ENCODE measurements at regions not wholly inside any gene's neighbourhood (a gene's known extent, or its start where the extent isn't known, plus 50 kb on each side); places are given as distances from the start of the nearest gene placed in this dataset.

DNA sequence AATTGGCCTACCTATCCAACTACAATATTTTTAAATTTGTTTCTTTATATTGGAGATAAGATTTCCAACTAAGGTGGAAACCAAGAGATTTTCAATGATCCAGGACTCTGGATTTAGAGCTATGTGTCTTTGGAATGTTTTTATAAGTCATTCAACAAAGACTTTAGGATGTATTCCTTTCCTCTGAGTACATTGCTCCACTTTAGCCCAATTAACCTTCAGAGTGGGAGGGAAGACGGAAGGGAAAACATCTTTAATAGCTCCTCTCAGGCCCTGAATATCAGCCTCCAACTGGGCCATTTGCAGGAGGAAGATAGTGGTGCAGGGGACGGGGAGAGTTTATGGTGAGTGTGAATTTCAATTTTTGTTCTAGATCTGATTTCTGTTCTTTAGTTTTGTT is 239.2 kb downstream of the PIK3R1 start:
- ChIA-PET POLR2A (ENCODE audit: low non-redundant PET) (no interaction called here), CTCF (interaction anchor here (0.7 kb wide), 1 partner anchor 195 kb away, joined by 7 read pairs; no protein-coding TSS in a partner anchor)
- Histone ChIP-seq H3K9me3 (ENCODE audit: low read depth, low read length, poor library complexity, severe bottlenecking) (no peaks in the 10 kb centered on the region), H3K4me1 (ENCODE audit: insufficient read depth, low read length, poor library complexity, severe bottlenecking) (peaks cover 5% of the 10 kb centered on the region), H3K27ac (ENCODE audit: low read depth, low read length, poor library complexity, severe bottlenecking) (no peak overlapping the region), H3K36me3 (ENCODE audit: insufficient read depth, low read length, poor library complexity, severe bottlenecking) (no peaks in the 10 kb centered on the region), H3K4me3 (ENCODE audit: low read depth, low read length, poor library complexity, severe bottlenecking) (no peak overlapping the region), H3K27me3 (replicated peaks; ENCODE audit: insufficient read depth, low read depth, low read length, poor library complexity) (no peaks in the 10 kb centered on the region)
- no peak for TF ChIP-seq EZH2 (IDR thresholded peaks at IDR 0.05; ENCODE audit: borderline replicate concordance, low read depth, low read length, poor library complexity, severe bottlenecking)
- TF ChIP-seq, protein P1, sequence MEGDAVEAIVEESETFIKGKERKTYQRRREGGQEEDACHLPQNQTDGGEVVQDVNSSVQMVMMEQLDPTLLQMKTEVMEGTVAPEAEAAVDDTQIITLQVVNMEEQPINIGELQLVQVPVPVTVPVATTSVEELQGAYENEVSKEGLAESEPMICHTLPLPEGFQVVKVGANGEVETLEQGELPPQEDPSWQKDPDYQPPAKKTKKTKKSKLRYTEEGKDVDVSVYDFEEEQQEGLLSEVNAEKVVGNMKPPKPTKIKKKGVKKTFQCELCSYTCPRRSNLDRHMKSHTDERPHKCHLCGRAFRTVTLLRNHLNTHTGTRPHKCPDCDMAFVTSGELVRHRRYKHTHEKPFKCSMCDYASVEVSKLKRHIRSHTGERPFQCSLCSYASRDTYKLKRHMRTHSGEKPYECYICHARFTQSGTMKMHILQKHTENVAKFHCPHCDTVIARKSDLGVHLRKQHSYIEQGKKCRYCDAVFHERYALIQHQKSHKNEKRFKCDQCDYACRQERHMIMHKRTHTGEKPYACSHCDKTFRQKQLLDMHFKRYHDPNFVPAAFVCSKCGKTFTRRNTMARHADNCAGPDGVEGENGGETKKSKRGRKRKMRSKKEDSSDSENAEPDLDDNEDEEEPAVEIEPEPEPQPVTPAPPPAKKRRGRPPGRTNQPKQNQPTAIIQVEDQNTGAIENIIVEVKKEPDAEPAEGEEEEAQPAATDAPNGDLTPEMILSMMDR (conservative IDR thresholded peaks at IDR 0.05; ENCODE audit: low read depth, low read length): no peak
- intact Hi-C loops (cut with micrococcal nuclease; ENCODE audit: unreplicated experiment): no loop called here
- no peak for DNase-seq (ENCODE audit: low spot score)
- BruUV-seq (replicated peaks): no TSS peak

DNA sequence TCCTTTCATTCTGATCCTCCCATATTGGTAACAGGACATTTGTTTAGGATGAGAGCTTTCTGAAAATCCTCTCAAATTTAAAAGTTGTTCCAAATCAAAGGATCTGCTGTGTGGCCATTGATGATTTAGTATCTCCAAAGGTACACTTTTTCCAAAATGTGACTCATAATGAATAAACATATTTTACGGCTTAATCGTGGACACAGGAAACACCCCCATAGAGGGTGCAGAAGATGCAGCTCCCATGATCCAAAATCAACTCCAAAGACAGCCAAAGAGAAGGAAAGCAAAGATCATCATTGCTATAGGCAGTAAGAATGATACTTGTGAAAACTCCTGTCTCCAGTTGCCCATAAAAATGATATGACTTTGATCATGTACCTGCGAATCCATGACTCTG is 239.7 kb downstream of the PIK3R1 start:
- H3K4me3 ChIP-seq (ENCODE audit: low read depth, low read length, poor library complexity, severe bottlenecking): no peak overlapping the region
- H3K36me3 ChIP-seq (ENCODE audit: insufficient read depth, low read length, poor library complexity, severe bottlenecking): no peaks in the 10 kb centered on the region
- ChIA-PET CTCF (interaction anchor here (0.7 kb wide), 1 partner anchor 194 kb away, joined by 7 read pairs; no protein-coding TSS in a partner anchor), POLR2A (ENCODE audit: low non-redundant PET) (no interaction called here)
- H3K4me1 ChIP-seq (ENCODE audit: insufficient read depth, low read length, poor library complexity, severe bottlenecking): peaks cover 9% of the 10 kb centered on the region
- intact Hi-C loops (cut with micrococcal nuclease; ENCODE audit: unreplicated experiment): no loop called here
- DNase-seq (ENCODE audit: low spot score): no peak
- no peak overlapping the region for H3K27ac ChIP-seq (ENCODE audit: low read depth, low read length, poor library complexity, severe bottlenecking)
- TF ChIP-seq EZH2 (IDR thresholded peaks at IDR 0.05; ENCODE audit: borderline replicate concordance, low read depth, low read length, poor library complexity, severe bottlenecking): no peak
- TF ChIP-seq, protein P1 (conservative IDR thresholded peaks at IDR 0.05; ENCODE audit: low read depth, low read length): no peak
- H3K27me3 ChIP-seq (replicated peaks; ENCODE audit: insufficient read depth, low read depth, low read length, poor library complexity): no peaks in the 10 kb centered on the region
- no peaks in the 10 kb centered on the region for H3K9me3 ChIP-seq (ENCODE audit: low read depth, low read length, poor library complexity, severe bottlenecking)
- no TSS peak for BruUV-seq (replicated peaks)

DNA sequence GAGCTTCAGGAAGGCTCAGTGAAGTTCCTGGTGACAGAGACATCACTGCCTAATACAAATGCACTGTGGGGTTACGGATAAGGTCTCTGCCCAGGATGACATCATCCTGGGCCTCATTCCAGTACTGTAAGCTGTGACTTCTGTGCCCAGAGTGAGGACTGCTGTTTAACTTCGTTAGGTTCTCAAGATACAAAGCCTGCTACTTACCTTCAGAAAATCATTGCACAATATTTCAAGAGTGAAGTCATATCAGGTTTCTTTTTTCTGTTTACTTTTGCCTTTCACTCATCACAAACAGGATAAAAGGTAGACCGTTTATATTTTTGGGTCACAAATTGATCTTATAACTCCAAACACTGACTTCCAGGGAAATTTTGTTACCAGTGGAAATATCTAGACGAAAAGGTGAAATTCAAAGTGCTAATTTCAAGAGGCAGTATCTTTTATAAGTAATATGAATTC is 241.2 kb downstream of the PIK3R1 start:
- Histone ChIP-seq H3K27me3 (replicated peaks; ENCODE audit: insufficient read depth, low read depth, low read length, poor library complexity) (no peaks in the 10 kb centered on the region), H3K36me3 (ENCODE audit: insufficient read depth, low read length, poor library complexity, severe bottlenecking) (no peaks in the 10 kb centered on the region), H3K4me1 (ENCODE audit: insufficient read depth, low read length, poor library complexity, severe bottlenecking) (peaks cover 11% of the 10 kb centered on the region), H3K9me3 (ENCODE audit: low read depth, low read length, poor library complexity, severe bottlenecking) (no peaks in the 10 kb centered on the region), H3K27ac (ENCODE audit: low read depth, low read length, poor library complexity, severe bottlenecking) (no peak overlapping the region), H3K4me3 (ENCODE audit: low read depth, low read length, poor library complexity, severe bottlenecking) (no peak overlapping the region)
- BruUV-seq (replicated peaks): no TSS peak
- ChIA-PET CTCF (no interaction called here), POLR2A (ENCODE audit: low non-redundant PET) (no interaction called here)
- TF ChIP-seq, protein P1 (conservative IDR thresholded peaks at IDR 0.05; ENCODE audit: low read depth, low read length): no peak
- no peak for TF ChIP-seq EZH2 (IDR thresholded peaks at IDR 0.05; ENCODE audit: borderline replicate concordance, low read depth, low read length, poor library complexity, severe bottlenecking)
- intact Hi-C loops (cut with micrococcal nuclease; ENCODE audit: unreplicated experiment): no loop called here
- peak; percentile 34 for DNase-seq (ENCODE audit: low spot score)

Data from A673 (cell line).